ENCODE measurements at regions not wholly inside any gene's neighbourhood (a gene's known extent, or its start where the extent isn't known, plus 50 kb on each side); places are given as distances from the start of the nearest gene placed in this dataset.

DNA sequence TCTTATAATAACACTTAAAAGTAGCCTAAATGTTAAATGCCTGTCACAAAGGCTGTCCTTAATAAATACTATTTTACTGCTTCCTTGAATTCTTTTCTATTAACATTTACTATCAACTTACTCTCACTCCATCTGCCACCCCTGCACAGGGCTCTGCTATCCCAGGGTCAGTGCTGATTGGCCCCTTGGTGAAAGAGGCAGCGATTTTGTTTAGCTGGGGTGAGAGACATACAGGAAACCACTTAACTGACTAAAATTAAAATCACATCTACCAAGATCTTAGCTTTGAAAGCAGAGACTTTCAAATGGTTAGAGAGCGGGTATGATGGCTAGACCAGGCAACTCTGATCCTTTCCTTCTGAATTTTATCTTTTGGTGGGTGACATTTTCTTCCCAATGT is 149.9 kb upstream of the HTR2A start:
- no peaks in the 10 kb centered on the region for H3K36me3 Mint-ChIP-seq (ENCODE audit: insufficient read depth in 1 of 3, low read depth in 3 of 3)
- no peak overlapping the region for H3K4me3 Mint-ChIP-seq
- Histone ChIP-seq H2BK15ac (ENCODE audit: low read depth, low read length) (no peak overlapping the region), H3K27ac (ENCODE audit: insufficient read length, low read depth, low read length) (no peak overlapping the region), H2AFZ (ENCODE audit: low read length) (no peak overlapping the region), H3K4me1 (ENCODE audit: insufficient read depth, low read length) (peaks cover 3% of the 10 kb centered on the region; the same call in 1 of the 2 replicates), H2BK12ac (ENCODE audit: insufficient read length, low read depth, low read length) (no peak overlapping the region), H3K18ac (ENCODE audit: insufficient read length, low read depth, low read length) (no peak overlapping the region), H3K4me2 (ENCODE audit: insufficient read depth, insufficient read length, low read length) (no peak overlapping the region), H3K23ac (ENCODE audit: insufficient read length, low read depth, low read length) (no peak overlapping the region), H3K23me2 (ENCODE audit: insufficient read length, low read depth, low read length, poor library complexity, severe bottlenecking) (no peaks in the 10 kb centered on the region), H2BK20ac (ENCODE audit: low read depth, low read length, poor library complexity, severe bottlenecking) (no peak overlapping the region), H3K4ac (ENCODE audit: low read depth, low read length) (no peak overlapping the region), H3K9ac (ENCODE audit: extremely low read depth, insufficient read length, low read length) (no peak overlapping the region), H3T11ph (ENCODE audit: low read length) (no peak overlapping the region), H3K9me3 (ENCODE audit: control insufficient read depth, low read depth, low read length) (no peaks in the 10 kb centered on the region), H2BK120ac (ENCODE audit: low read depth, low read length, poor library complexity, severe bottlenecking) (no peak overlapping the region), H3K27me3 (ENCODE audit: insufficient read depth, low read length) (no peaks in the 10 kb centered on the region), H3K79me1 (ENCODE audit: insufficient read depth, low read depth, low read length, poor library complexity, severe bottlenecking) (no peaks in the 10 kb centered on the region), H4K8ac (replicated peaks; ENCODE audit: insufficient read length, low read depth, low read length) (no peak overlapping the region), H4K91ac (ENCODE audit: insufficient read length, low read depth, low read length) (no peak overlapping the region), H3K56ac (ENCODE audit: insufficient read length, low read depth, low read length) (no peak overlapping the region), H2AK5ac (ENCODE audit: insufficient read length, low read length) (no peak overlapping the region), H3K79me2 (ENCODE audit: insufficient read depth, low read length) (no peaks in the 10 kb centered on the region), H4K5ac (ENCODE audit: insufficient read length, low read depth, low read length) (no peak overlapping the region), H4K20me1 (ENCODE audit: control insufficient read depth, insufficient read depth, insufficient read length) (no peaks in the 10 kb centered on the region), H2BK5ac (ENCODE audit: insufficient read length, low read length) (no peak overlapping the region), H3K14ac (ENCODE audit: insufficient read depth, low read length) (no peak overlapping the region)
- no peaks in the 10 kb centered on the region; a peak in 1 of 5 replicates for H3K9me3 Mint-ChIP-seq
- H3K27ac Mint-ChIP-seq, result no peak overlapping the region
- TF ChIP-seq, protein P1, sequence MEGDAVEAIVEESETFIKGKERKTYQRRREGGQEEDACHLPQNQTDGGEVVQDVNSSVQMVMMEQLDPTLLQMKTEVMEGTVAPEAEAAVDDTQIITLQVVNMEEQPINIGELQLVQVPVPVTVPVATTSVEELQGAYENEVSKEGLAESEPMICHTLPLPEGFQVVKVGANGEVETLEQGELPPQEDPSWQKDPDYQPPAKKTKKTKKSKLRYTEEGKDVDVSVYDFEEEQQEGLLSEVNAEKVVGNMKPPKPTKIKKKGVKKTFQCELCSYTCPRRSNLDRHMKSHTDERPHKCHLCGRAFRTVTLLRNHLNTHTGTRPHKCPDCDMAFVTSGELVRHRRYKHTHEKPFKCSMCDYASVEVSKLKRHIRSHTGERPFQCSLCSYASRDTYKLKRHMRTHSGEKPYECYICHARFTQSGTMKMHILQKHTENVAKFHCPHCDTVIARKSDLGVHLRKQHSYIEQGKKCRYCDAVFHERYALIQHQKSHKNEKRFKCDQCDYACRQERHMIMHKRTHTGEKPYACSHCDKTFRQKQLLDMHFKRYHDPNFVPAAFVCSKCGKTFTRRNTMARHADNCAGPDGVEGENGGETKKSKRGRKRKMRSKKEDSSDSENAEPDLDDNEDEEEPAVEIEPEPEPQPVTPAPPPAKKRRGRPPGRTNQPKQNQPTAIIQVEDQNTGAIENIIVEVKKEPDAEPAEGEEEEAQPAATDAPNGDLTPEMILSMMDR (conservative IDR thresholded peaks at IDR 0.05), result no peak
- DNase-seq, result no peak
- no peaks in the 10 kb centered on the region for H3K27me3 Mint-ChIP-seq (ENCODE audit: low read depth)
- peaks cover 19 to 28% of the 10 kb centered on the region in 2 experiments for H3K4me1 Mint-ChIP-seq
- WGBS (ENCODE audit: extremely low coverage, insufficient read length, low lambda C conversion rate), result no CpG with 5 or more reads among the region's 2 CpGs

Measured in H9 (cell line).